ENCODE measurements at regions not wholly inside any gene's neighbourhood (a gene's known extent, or its start where the extent isn't known, plus 50 kb on each side); places are given as distances from the start of the nearest gene placed in this dataset.
"Not testable (repeated sequence)": the region's sequence is repeated elsewhere in the genome, so short reads cannot be mapped to it uniquely, and the experiment has no call there.

DNA sequence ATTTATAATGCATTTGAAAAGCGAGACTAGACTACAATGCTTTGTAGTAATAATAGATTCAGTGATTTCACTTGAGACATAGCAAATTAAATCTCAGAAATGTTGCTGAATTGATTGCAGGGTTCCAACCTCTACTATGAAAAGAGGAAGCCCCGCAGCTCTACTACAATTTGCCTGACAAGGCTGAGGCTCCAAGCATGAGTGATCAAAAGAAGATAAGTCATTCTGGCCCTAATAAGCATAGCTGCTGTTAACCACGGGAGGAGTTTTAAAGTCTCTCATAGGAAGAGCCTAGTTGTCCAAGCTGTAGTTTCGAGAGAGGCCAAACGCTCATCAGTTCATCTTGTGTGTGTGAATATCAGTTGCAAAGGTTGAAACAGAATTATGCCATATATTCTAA, 920.6 kb downstream of the SPATA31A7 start:
- H3K36me3 ChIP-seq (ENCODE audit: control insufficient read depth in 2 of 2, insufficient read depth in 2 of 2, low read length in 1 of 2); FAIRE-seq; SMC1A ChIA-PET (ENCODE audit: uncharacterized antibody, unreplicated experiment); H3K9ac ChIP-seq (ENCODE audit: control insufficient read depth, insufficient read depth, low read length); in situ Hi-C loops (cut with MboI); CTCF ChIA-PET; H3K27me3 ChIP-seq (replicated peaks in 1 of 2; ENCODE audit: control insufficient read depth in 2 of 2, insufficient read depth in 2 of 2, low read length in 1 of 2); H3K4me3 ChIP-seq; POLR2A ChIA-PET; H3K9me3 ChIP-seq (replicated peaks; ENCODE audit: control insufficient read depth, insufficient read depth, low read length); intact Hi-C loops (cut with micrococcal nuclease; ENCODE audit: unreplicated experiment); H3K4me1 ChIP-seq (ENCODE audit: control insufficient read depth, insufficient read depth, low read length); H4K20me1 ChIP-seq (ENCODE audit: control insufficient read depth, insufficient read depth); H3K27ac ChIP-seq (ENCODE audit: control insufficient read depth, insufficient read depth); H3K79me2 ChIP-seq (ENCODE audit: control insufficient read depth, insufficient read depth, low read length); DNase-seq (ENCODE audit: low read depth, low spot score); RAD21 ChIA-PET (ENCODE audit: unreplicated experiment); H2AFZ ChIP-seq (ENCODE audit: control insufficient read depth, low read depth, low read length); BruUV-seq (replicated peaks); H3K4me2 ChIP-seq (ENCODE audit: control insufficient read depth, insufficient read depth): not testable (repeated sequence)
- TF ChIP-seq PAX5 (IDR thresholded peaks at IDR 0.05; ENCODE audit: borderline replicate concordance, low read depth, low read length): 0 out of 2 replicates have a peak, but pooled peaks have one; percentile 50
- peak; percentile 89 for TF ChIP-seq TCF7 (IDR thresholded peaks at IDR 0.05; ENCODE audit: borderline replicate concordance)
- 0 out of 2 replicates have a peak, but pooled peaks have one; percentile 2 for TF ChIP-seq SPI1 (IDR thresholded peaks at IDR 0.05; ENCODE audit: borderline replicate concordance, insufficient read depth, low read depth, low read length)
- peak; percentile 94 for ATAC-seq
- 4% methylated on average over 3 of the region's 5 CpGs for WGBS (ENCODE audit: insufficient coverage, insufficient replicate concordance, low lambda C conversion rate, missing lambda C conversion rate)

DNA sequence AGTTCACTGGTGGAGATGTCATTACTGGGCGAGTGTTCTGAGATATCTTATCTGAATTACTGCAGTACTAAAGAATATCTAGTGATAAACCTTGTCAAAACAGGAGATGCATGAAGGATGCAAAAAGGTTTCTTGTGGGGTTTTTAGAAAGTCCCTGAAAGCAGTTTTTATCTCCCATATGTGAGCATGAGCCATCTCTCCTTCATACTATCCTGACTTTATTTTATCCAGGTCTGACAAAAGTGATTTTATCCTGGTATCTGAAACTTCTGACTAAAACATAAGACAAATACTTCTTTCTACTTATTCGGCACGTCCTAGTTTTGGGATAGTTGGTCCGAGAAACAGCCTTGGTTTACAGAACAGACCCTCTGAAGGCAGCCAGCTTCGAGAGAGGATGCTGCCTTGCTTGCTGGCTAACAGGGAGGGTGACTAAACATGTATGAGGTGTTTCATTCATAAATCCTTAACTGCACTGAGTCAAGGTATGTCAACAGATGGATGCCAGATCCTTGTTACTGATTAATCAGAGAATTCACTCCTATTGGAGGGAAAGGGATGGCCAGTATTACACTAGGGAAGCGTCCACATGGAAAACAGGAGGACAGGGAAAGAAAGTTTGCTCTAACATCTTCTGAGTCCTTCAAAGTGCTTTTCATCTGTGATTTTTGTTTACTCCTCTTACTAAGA, 927.3 kb downstream of the SPATA31A7 start:
- POLR2A ChIA-PET; CTCF ChIA-PET; H3K4me1 ChIP-seq (ENCODE audit: control insufficient read depth, insufficient read depth, low read length); BruUV-seq (replicated peaks); in situ Hi-C loops (cut with MboI); RAD21 ChIA-PET (ENCODE audit: unreplicated experiment); H3K27me3 ChIP-seq (replicated peaks in 1 of 2; ENCODE audit: control insufficient read depth in 2 of 2, insufficient read depth in 2 of 2, low read length in 1 of 2); DNase-seq (ENCODE audit: low read depth, low spot score); H3K27ac ChIP-seq (ENCODE audit: control insufficient read depth, insufficient read depth); H3K9ac ChIP-seq (ENCODE audit: control insufficient read depth, insufficient read depth, low read length); H3K79me2 ChIP-seq (ENCODE audit: control insufficient read depth, insufficient read depth, low read length); FAIRE-seq; intact Hi-C loops (cut with micrococcal nuclease; ENCODE audit: unreplicated experiment); SMC1A ChIA-PET (ENCODE audit: uncharacterized antibody, unreplicated experiment); H4K20me1 ChIP-seq (ENCODE audit: control insufficient read depth, insufficient read depth); H3K4me3 ChIP-seq; H3K36me3 ChIP-seq (ENCODE audit: control insufficient read depth in 2 of 2, insufficient read depth in 2 of 2, low read length in 1 of 2); H3K9me3 ChIP-seq (replicated peaks; ENCODE audit: control insufficient read depth, insufficient read depth, low read length); ATAC-seq; H2AFZ ChIP-seq (ENCODE audit: control insufficient read depth, low read depth, low read length); H3K4me2 ChIP-seq (ENCODE audit: control insufficient read depth, insufficient read depth): not testable (repeated sequence)
- WGBS (ENCODE audit: insufficient coverage, insufficient replicate concordance, low lambda C conversion rate, missing lambda C conversion rate): no CpG with 5 or more reads among the region's 6 CpGs

- H3K27me3 ChIP-seq (replicated peaks in 1 of 2; ENCODE audit: control insufficient read depth in 2 of 2, insufficient read depth in 2 of 2, low read length in 1 of 2); H3K4me1 ChIP-seq (ENCODE audit: control insufficient read depth, insufficient read depth, low read length); POLR2A ChIA-PET; H2AFZ ChIP-seq (ENCODE audit: control insufficient read depth, low read depth, low read length); SMC1A ChIA-PET (ENCODE audit: uncharacterized antibody, unreplicated experiment); H3K9ac ChIP-seq (ENCODE audit: control insufficient read depth, insufficient read depth, low read length); H3K9me3 ChIP-seq (replicated peaks; ENCODE audit: control insufficient read depth, insufficient read depth, low read length); CTCF ChIA-PET; H3K79me2 ChIP-seq (ENCODE audit: control insufficient read depth, insufficient read depth, low read length); in situ Hi-C loops (cut with MboI); H3K4me3 ChIP-seq; intact Hi-C loops (cut with micrococcal nuclease; ENCODE audit: unreplicated experiment); FAIRE-seq; H3K4me2 ChIP-seq (ENCODE audit: control insufficient read depth, insufficient read depth); BruUV-seq (replicated peaks); H3K27ac ChIP-seq (ENCODE audit: control insufficient read depth, insufficient read depth); H3K36me3 ChIP-seq (ENCODE audit: control insufficient read depth in 2 of 2, insufficient read depth in 2 of 2, low read length in 1 of 2); RAD21 ChIA-PET (ENCODE audit: unreplicated experiment); ATAC-seq; DNase-seq (ENCODE audit: low read depth, low spot score); H4K20me1 ChIP-seq (ENCODE audit: control insufficient read depth, insufficient read depth): not testable (repeated sequence)
- WGBS (ENCODE audit: insufficient coverage, insufficient replicate concordance, low lambda C conversion rate, missing lambda C conversion rate): no CpG with 5 or more reads among the region's 1 CpG
These were observed 929.8 kb downstream of the SPATA31A7 start for GRCh38 chr9:62119656-62120055.

Measured in GM12878 (cell line).